ENCODE measurements at regions not wholly inside any gene's neighbourhood (a gene's known extent, or its start where the extent isn't known, plus 50 kb on each side); places are given as distances from the start of the nearest gene placed in this dataset.
A peak's percentile ranks its signal among the peaks of the same experiment; 100 is the strongest.

DNA sequence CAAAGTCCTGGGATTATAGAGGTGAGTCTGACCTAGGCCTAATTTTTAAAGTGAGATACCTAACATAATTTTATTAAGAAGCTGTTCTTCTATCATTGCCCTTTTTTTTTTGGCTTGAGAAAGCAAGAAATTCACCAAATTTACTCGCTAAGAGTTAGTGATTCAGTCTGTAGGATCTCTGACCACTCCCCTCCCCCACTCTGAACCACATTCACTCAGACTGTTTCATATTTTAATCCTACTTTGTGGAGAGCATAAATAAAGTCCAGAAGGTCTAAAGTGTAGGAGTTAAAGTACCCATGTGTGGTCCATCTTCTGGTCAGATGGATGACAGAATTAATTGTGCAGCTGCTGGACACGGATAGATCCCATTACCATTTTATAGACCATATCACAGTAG lies 115.8 kb upstream of the MGAT5 start:
- Histone ChIP-seq H3K36me3 (no peaks in the 10 kb centered on the region), H3K27ac (peak overlapping the region in 2 of 3 donors; percentile 18 to 63), H3K4me1 (peaks cover 25 to 41% of the 10 kb centered on the region in 2 donors), H3K4me3 (replicated peaks in 1 of 3) (no peak overlapping the region), H3K9me3 (no peaks in the 10 kb centered on the region), H3K27me3 (no peaks in the 10 kb centered on the region)
- no peak for TF ChIP-seq POLR2A (IDR thresholded peaks at IDR 0.05)
- TF ChIP-seq, protein P1, sequence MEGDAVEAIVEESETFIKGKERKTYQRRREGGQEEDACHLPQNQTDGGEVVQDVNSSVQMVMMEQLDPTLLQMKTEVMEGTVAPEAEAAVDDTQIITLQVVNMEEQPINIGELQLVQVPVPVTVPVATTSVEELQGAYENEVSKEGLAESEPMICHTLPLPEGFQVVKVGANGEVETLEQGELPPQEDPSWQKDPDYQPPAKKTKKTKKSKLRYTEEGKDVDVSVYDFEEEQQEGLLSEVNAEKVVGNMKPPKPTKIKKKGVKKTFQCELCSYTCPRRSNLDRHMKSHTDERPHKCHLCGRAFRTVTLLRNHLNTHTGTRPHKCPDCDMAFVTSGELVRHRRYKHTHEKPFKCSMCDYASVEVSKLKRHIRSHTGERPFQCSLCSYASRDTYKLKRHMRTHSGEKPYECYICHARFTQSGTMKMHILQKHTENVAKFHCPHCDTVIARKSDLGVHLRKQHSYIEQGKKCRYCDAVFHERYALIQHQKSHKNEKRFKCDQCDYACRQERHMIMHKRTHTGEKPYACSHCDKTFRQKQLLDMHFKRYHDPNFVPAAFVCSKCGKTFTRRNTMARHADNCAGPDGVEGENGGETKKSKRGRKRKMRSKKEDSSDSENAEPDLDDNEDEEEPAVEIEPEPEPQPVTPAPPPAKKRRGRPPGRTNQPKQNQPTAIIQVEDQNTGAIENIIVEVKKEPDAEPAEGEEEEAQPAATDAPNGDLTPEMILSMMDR (IDR thresholded peaks at IDR 0.05) = no peak
- WGBS, 2 donors = 95 to 98% methylated on average over 2 of the region's 2 CpGs
- intact Hi-C loops (cut with DNase I) = no loop called here
- no peak for DNase-seq

DNA sequence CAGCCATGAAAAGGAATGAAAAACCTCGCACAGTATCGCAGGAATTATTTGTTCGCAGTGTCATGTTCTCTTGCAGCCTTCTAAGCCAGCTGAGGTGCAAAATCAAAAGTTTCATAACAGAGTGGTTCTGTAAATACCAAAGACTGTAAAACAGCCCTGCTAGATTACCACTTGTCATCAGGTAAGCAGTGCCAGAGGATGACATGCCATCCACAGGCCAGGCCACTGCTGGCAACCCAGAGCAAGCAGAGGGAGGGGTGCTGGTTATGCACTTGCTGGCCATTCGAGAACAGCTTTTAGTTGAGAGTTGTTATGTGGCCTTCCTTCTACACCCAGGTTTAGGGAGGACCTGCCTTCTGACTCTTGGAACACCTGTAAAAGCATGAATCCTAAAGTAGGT lies 114.3 kb upstream of the MGAT5 start:
- H3K27ac ChIP-seq = peak overlapping the region in 1 of 3 donors; percentile 18
- no peak for DNase-seq
- intact Hi-C loops (cut with DNase I) = no loop called here
- H3K9me3 ChIP-seq = no peaks in the 10 kb centered on the region
- no peaks in the 10 kb centered on the region for H3K27me3 ChIP-seq
- H3K4me1 ChIP-seq = peaks cover 25 to 41% of the 10 kb centered on the region in 2 donors
- H3K4me3 ChIP-seq (replicated peaks in 1 of 3) = no peak overlapping the region
- TF ChIP-seq, protein P1 (IDR thresholded peaks at IDR 0.05) = no peak
- TF ChIP-seq POLR2A (IDR thresholded peaks at IDR 0.05) = no peak
- H3K36me3 ChIP-seq = no peaks in the 10 kb centered on the region
- 88 to 91% methylated on average over 4 of the region's 4 CpGs for WGBS, 2 donors

DNA sequence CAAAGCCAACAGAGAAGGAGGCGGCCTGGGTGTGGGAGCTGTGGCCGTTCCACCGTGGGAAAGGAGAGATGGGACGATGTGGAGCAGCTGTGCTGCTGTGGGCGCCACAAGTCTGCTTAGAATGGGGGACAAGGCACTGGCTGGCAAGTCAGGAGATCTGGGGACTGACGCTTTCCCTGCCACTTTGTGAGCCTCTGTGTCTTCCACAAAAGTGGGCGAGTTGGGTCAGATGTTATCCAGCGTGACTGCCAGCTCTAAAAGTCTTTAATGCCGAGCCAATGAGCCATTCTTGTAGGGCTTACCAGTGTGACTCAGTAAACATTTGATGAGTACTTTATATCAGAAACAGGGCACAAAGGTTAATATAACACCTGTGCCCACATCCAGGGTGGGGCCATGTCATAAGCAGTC lies 113.6 kb upstream of the MGAT5 start:
- WGBS, 2 donors = 79 to 83% methylated on average over 9 of the region's 9 CpGs
- no peak overlapping the region for H3K4me3 ChIP-seq (replicated peaks in 1 of 3)
- H3K27me3 ChIP-seq = no peaks in the 10 kb centered on the region
- TF ChIP-seq, protein P1 (IDR thresholded peaks at IDR 0.05) = no peak
- TF ChIP-seq POLR2A (IDR thresholded peaks at IDR 0.05) = no peak
- DNase-seq = peak; percentile 33 to 41
- H3K36me3 ChIP-seq = no peaks in the 10 kb centered on the region
- peak overlapping the region in 1 of 3 donors; percentile 18 for H3K27ac ChIP-seq
- H3K9me3 ChIP-seq = no peaks in the 10 kb centered on the region
- intact Hi-C loops (cut with DNase I) = no loop called here
- peaks cover 25 to 41% of the 10 kb centered on the region in 2 donors for H3K4me1 ChIP-seq

DNA sequence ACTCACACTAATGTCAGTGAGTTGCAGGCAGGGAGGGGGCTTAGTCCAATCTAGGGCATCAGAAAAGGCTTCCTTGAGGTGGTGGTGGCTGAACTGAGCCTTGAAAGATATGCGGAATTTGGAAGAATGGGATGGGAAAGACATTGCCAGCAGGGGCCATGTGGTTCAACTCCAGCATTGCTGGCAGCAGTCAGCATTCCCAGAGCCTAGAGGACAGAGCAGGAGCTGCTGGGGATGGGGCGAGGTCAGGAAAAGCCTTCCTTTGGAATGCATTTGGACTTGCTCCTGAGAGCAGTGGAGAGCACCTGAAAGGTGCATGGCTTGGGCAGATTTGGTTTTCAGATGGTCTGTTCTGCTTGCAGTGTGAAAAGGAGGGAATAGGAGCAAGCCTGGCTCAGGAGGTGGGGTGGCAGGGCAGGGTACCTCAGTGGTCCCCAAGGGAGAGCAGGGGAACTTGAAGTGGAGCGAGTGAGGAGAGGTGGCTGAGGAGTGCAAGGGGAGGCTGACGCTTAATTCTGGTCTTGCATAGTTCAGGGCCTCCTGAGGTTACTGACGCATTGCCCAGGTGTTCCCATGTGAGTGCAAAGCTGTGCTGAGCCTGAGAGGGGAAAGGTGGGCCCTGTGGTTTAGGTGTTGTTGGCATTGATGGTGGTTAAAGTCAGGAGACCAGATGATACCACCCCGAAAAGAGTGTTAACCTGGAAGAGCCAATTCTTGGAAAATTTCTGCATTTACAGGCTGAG lies 112.1 kb upstream of the MGAT5 start:
- H3K9me3 ChIP-seq = no peaks in the 10 kb centered on the region
- TF ChIP-seq, protein P1 (IDR thresholded peaks at IDR 0.05) = no peak
- TF ChIP-seq POLR2A (IDR thresholded peaks at IDR 0.05) = no peak
- peaks cover 25 to 35% of the 10 kb centered on the region in 2 donors for H3K4me1 ChIP-seq
- WGBS, 2 donors = 83 to 86% methylated on average over 6 of the region's 6 CpGs
- DNase-seq = peak in 1 of 2 donors; percentile 22
- no peak overlapping the region for H3K4me3 ChIP-seq (replicated peaks in 1 of 3)
- no peaks in the 10 kb centered on the region for H3K27me3 ChIP-seq
- no peaks in the 10 kb centered on the region for H3K36me3 ChIP-seq
- intact Hi-C loops (cut with DNase I) = no loop called here
- H3K27ac ChIP-seq = no peak overlapping the region

GRCh38 chr2:134142341-134142738 lies 111.5 kb upstream of the MGAT5 start:
- H3K9me3 ChIP-seq = no peaks in the 10 kb centered on the region
- WGBS, 2 donors = 79 to 90% methylated on average over 4 of the region's 4 CpGs
- peaks cover 25 to 30% of the 10 kb centered on the region in 2 donors for H3K4me1 ChIP-seq
- no peak overlapping the region for H3K27ac ChIP-seq
- H3K27me3 ChIP-seq = no peaks in the 10 kb centered on the region
- no peaks in the 10 kb centered on the region for H3K36me3 ChIP-seq
- no peak for TF ChIP-seq POLR2A (IDR thresholded peaks at IDR 0.05)
- TF ChIP-seq, protein P1 (IDR thresholded peaks at IDR 0.05) = no peak
- no peak overlapping the region for H3K4me3 ChIP-seq (replicated peaks in 1 of 3)
- no peak for DNase-seq
- intact Hi-C loops (cut with DNase I) = no loop called here
